Pulmonary artery endothelial cell (primary cell): ENCODE measurements at regions not wholly inside any gene's neighbourhood (a gene's known extent, or its start where the extent isn't known, plus 50 kb on each side); places are given as distances from the start of the nearest gene placed in this dataset.

Experiments used
- DNase-seq: peaks from one replicate; pipeline ENCODE4 v3.0.0-alpha.2; 2011; ENCODE audit warnings: low read depth, low spot score

DNA sequence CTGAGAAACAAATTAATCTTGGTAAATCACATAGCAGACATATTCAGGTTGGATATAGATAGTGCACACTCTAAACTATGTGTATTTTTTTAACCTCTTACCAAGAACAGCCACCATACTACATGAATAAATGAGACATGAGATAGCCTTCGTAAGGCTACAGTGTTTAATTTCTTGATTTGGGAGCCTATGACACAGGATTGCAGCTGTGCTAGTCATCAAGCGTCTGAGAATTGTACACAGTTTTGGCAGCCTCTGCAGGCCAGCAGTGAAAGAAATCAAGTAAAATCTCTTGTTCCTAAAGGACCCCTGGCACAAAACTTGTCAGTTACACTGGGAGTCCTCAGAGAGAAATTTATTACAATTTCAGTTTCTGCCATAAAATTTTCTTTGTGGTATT lies 236.1 kb downstream of the C12orf50 start:
- no peak for DNase-seq

DNA sequence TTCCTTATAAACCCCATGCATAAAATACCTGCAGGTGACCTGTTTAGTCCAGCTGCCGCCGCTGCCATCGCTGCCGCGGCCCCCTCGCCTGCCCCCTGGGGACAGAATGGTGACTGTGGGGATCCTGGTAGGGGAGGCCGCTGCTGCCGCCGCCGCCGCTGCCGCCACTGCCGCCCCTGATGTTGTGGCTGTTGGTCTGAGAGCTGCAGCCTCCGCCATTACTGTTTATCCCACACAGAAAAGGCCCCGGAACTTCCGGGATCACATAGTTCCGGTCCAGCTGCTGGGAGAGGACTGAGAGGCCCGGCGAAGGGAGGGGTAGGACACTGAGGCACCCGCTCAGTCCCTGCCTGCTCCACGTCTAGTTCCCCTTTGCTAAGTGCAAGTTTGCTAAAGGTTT lies 244.9 kb downstream of the C12orf50 start:
- no peak for DNase-seq

DNA sequence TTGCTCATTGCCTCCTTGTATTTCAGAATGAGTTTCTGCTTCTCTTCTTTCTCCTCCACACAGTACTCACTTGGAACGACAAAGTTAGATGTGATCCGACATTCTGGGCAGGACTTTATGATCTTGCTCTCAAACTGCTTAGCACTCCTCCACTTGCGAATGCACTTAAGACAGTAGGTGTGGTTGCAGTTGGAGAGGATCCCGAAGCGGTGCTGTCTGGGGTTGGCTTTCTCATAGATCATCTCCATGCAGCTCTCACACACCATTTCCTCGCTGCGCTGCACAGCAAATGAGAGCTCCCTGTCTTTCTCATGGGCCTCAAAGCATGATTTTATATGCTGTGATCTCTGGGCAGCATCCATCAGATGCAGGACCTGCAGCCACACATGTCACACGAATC lies 245.7 kb downstream of the C12orf50 start:
- no peak for DNase-seq

- DNase-seq = no peak
Measured at GRCh38 chr12:87782838-87783237, 246.4 kb downstream of the C12orf50 start.

GRCh38 chr12:87779858-87780498 lies 249.2 kb downstream of the C12orf50 start:
- no peak for DNase-seq

DNA sequence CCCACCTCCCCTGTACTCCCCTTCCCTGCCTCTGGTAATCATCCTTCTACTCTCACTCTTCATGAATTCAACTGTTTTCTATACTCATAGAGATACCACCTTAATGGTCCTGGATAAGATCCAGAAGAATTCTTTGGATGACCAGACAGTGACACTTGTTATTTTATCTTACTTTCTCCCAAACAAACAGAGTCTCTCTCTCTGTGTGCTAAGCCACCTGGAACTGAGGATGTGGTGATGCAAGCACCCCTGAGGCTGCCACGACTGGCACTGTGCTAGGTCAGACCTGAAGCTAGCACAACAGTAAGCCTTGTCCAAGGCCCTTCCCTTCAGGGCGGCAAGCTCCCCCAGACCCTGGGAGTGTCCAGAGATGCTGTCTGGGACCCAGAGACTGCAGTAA lies 250.2 kb downstream of the C12orf50 start:
- no peak for DNase-seq

DNA sequence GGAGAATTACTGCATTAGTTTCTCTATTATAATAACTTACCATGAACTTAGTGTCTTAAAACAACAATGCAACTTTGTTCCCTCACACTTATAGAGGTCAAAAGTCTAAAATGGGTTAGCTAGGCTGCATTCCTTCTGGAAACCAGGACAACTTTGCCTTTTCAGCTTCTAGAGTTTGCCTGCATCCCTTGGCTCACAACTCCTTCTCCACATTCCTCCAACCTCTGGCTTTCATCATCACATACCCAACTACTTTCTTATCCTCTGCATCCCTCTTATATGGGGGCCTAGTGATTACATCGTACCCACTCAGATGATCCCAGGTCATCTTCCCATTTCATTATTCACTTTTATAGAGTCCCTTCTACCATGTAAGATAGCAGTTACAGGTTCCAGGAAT lies 251.1 kb downstream of the C12orf50 start:
- DNase-seq = no peak

- no peak for DNase-seq
Measured at GRCh38 chr12:87775784-87776183, 253.4 kb downstream of the C12orf50 start.

DNA sequence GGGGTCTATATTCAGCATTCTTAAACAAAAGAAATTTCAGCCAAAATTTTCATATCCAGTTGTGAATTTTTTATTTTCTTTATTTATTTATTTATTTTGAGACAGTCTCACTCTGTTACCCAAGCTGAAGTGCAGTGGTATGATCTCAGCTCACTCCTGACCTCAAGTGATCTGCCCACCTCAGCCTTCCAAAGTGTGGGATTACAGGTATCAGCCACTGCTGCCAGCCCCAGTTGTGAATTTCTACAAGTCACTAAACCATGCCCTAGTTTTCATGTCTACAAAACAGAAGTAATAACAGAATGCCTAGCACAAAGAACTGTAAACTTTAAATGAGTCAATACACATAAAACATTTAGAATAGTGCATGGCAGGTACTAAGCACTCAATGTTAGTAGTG lies 254.2 kb downstream of the C12orf50 start:
- no peak for DNase-seq

GRCh38 chr12:87772401-87772800 lies 256.8 kb downstream of the C12orf50 start:
- DNase-seq = no peak

GRCh38 chr12:87768501-87769287 lies 260.5 kb downstream of the C12orf50 start:
- DNase-seq = no peak

DNA sequence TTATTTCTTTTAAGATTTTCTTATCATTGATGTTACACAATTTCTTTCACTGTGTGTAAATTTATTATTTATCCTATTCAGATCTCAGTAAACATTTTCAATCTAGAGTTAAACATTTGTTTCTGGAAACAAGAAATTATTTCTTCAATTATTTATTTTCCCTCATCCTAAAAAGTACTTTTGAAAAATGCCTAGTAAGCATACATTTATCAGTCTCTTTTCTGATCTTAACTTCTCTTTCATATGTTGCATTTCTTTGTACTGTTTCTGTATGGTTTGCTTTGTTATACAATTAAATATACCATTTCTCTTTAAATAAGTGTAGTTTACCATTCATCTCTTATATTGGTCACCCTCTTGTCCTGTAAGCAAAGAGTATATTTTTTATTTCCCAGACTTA lies 263.2 kb downstream of the C12orf50 start:
- DNase-seq = no peak

DNA sequence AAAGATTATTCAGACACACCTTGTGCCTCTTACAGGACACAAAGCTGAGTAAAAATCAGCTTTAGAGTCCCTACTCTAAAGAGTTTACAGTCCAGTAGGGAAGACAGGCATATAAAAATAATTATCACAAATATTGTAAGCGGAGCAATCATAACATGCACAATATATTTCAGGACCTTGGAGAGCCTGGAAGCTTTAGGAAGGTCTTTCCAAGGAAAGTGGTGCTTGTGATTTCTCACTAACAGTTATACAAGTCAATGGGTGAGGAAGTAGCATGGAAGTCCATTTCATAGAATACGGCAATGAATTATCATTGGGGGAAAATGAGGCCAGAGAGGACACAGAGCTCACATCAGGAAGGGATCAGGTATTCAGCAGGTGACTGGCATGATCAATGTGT lies 268.3 kb downstream of the C12orf50 start:
- no peak for DNase-seq

DNA sequence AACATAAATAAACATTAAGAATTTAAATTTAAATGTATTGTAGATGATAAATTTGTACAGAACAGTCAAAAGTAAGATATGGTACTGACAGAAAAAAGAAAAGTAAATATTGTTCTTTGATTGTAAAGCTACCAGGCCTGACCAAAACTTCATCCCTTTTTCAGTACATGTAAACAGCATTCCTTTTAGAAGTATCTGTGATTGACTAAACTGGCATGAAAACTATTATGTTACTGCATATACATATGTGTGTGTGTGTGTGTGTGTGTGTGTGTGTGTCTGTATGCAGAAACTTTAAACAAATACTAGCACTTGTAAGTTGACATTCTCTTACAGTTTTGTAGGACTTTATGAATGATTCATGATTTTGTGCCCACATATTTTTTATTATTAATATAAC lies 270.9 kb downstream of the C12orf50 start:
- DNase-seq = no peak

DNA sequence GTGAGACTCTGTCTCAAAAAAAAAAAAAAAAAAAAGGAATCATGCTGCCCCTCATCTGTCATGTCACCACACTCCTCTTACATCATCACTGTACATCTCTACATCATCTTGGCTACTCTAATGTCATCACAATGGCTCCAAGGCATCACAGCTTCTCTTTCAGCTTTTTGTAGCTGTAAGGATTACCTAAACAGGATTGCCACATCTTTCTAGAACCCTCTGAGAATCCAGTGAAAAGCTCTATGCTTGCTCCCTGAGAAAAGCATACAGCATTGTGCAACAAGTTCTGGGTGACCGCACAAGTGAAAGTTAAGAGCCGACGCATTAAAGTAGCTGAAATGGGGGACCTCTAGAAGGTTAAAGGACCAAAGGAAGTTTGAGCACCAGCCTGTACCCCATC lies 272.5 kb downstream of the C12orf50 start:
- no peak for DNase-seq

GRCh38 chr12:87756111-87756510 lies 273.1 kb downstream of the C12orf50 start:
- DNase-seq = no peak

DNA sequence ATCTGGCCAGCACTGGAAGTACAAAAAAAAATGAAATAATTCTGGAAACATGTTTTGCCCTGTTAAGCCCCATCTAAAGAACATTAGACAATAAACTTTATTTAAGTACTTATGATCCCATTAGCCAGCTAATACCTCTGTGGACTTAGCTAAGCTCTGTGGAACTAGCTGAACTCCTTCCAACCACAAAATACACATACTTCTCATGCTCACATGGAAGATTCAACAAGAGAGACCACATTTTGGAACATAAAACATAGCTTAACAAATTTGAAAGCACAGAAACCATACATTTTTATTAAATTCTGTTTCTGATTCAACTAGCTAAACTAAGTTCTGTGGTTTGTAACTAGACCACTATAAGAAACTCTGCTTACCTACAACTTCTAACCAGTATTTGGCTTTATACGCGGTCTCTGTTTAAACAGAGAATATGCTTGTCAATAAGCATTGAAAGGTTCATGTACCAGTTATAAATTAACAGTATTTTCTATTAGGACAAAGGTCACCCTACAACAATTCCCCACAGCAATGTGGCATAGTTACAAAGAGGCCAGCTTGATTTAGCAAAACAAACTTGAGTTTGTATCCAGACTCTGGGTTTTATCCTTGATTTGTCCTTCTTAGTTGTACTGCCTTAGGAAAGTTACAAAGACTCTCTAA lies 300.1 kb downstream of the C12orf50 start:
- no peak for DNase-seq

- no peak for DNase-seq
Measured at GRCh38 chr12:87720967-87721366, 308.2 kb downstream of the C12orf50 start.

DNA sequence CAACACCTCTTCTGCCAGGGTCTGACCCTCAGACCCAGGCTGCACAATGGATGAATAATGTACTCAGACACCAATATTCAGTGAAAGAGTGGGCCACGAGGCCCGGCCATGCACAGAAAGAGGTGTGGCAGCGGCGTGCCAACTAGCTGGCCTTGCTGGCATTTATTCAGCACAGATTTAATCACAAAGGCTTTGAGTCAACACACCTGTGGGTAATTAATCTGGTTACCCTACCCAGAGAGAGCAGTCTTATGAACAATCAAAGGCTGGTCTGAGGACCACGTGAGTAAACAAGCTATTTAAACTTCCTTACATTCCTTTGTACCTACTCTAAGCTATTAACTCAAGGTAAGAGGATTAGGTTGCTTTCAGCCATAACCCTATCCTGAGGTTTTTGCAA lies 324.8 kb downstream of the C12orf50 start:
- no peak for DNase-seq

- no peak for DNase-seq
Measured at GRCh38 chr12:87690236-87690810, 338.9 kb downstream of the C12orf50 start.

GRCh38 chr12:87689196-87689595 lies 340.0 kb downstream of the C12orf50 start:
- DNase-seq = no peak

DNA sequence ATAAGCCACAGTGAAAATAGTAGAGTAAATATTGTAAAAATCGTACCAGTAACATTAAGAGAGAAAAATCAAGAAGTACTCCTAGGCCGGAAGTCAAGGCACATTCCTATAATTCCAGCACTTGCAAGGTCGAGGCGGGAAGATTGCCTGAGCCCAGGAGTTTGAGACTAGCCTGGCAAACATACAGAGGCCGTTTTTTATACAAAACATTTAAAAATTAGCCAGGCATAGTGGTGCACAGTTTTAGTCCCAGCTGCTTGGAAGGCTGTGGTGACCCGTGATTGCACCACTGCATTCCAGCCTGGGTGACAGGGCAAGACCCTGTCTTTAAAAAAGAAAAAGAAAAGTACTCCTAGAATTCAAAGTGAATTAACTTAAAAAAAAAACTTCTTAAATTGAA lies 341.8 kb downstream of the C12orf50 start:
- peak; percentile 20 for DNase-seq
